ENCODE measurements at regions not wholly inside any gene's neighbourhood (a gene's known extent, or its start where the extent isn't known, plus 50 kb on each side); places are given as distances from the start of the nearest gene placed in this dataset.
"Not testable (repeated sequence)": the region's sequence is repeated elsewhere in the genome, so short reads cannot be mapped to it uniquely, and the experiment has no call there.

DNA sequence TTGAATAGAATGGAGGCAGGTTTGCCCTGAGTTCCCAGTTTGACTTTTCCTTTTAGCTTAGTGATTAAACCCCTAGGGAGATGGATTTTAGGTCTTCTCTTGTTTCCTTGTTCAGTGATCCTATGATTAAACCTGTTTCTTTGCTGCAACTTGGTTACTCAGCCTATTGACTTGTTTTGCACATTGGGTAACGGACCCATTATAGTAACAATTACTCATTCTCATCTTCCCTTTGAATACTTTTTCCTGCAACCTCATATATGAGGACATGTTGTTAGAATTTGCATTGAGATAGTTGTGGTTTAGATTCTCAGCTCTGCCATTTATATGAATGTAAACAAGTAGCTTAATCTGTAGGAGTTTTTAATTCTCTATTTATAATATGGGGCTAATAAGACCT lies 489.2 kb upstream of the CNTN5 start:
- no peaks in the 10 kb centered on the region for H4K20me1 ChIP-seq (ENCODE audit: low read length)
- no peak overlapping the region for H3K9ac ChIP-seq (ENCODE audit: low read length)
- TF ChIP-seq EZH2 (IDR thresholded peaks at IDR 0.05; ENCODE audit: low read length, unreplicated experiment) = no peak
- no peak for TF ChIP-seq EZH2phosphoT487 (IDR thresholded peaks at IDR 0.05; ENCODE audit: borderline replicate concordance, low read length)
- TF ChIP-seq CTCF (conservative IDR thresholded peaks at IDR 0.05; ENCODE audit: low read depth, low read length) = no peak
- ChIA-PET CTCF (no interaction called here), POLR2A (ENCODE audit: unreplicated experiment) (no interaction called here)
- no peaks in the 10 kb centered on the region for H3K9me2 ChIP-seq (replicated peaks; ENCODE audit: low read length)
- no peaks in the 10 kb centered on the region for H3F3A ChIP-seq (ENCODE audit: low read length, unreplicated experiment)
- no peak for ATAC-seq
- intact Hi-C loops (cut with micrococcal nuclease) = no loop called here
- no peaks in the 10 kb centered on the region for H3K4me1 ChIP-seq (ENCODE audit: insufficient read depth, low read length)
- no peak overlapping the region for H3K4me3 ChIP-seq (ENCODE audit: low read length)
- H3K9me3 ChIP-seq (ENCODE audit: low read length) = no peaks in the 10 kb centered on the region
- no peak overlapping the region for H2AFZ ChIP-seq (ENCODE audit: low read length)
- H3K4me2 ChIP-seq (ENCODE audit: low read length) = no peak overlapping the region
- BruUV-seq (replicated peaks) = no TSS peak
- no peaks in the 10 kb centered on the region for H3K27me3 ChIP-seq (ENCODE audit: low read length)
- DNase-seq = no peak
- H3K27ac ChIP-seq (ENCODE audit: low read length) = no peak overlapping the region
- no peaks in the 10 kb centered on the region for H3K79me2 ChIP-seq (ENCODE audit: low read length)
- no peaks in the 10 kb centered on the region for H3K36me3 ChIP-seq (ENCODE audit: low read depth, low read length)

DNA sequence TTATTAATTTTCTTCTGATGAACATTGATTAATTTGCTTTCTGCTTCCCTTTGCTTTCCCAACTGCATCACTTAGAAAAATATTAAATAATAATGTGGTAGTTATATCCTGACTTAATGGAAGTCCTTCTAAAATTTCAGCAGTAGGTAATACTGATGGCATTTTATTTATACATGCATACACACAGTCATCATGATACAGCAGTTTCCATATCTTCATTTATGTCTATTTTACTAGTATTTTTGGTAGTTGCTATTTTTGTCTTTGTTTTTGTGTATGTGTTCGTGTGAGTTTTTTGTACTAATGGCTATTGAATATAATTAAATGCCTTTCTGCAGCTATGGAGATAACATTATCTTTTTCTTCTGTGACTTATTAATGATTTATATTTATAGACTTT lies 484.7 kb upstream of the CNTN5 start:
- no peak for TF ChIP-seq EZH2phosphoT487 (IDR thresholded peaks at IDR 0.05; ENCODE audit: borderline replicate concordance, low read length)
- TF ChIP-seq EZH2 (IDR thresholded peaks at IDR 0.05; ENCODE audit: low read length, unreplicated experiment) = no peak
- TF ChIP-seq CTCF (conservative IDR thresholded peaks at IDR 0.05; ENCODE audit: low read depth, low read length) = no peak
- DNase-seq (no peak), ATAC-seq (no peak)
- Histone ChIP-seq H3K4me3 (ENCODE audit: low read length) (no peak overlapping the region), H3K4me2 (ENCODE audit: low read length) (no peak overlapping the region), H3K9ac (ENCODE audit: low read length) (no peak overlapping the region), H3K79me2 (ENCODE audit: low read length) (no peaks in the 10 kb centered on the region), H3K9me3 (ENCODE audit: low read length) (no peaks in the 10 kb centered on the region), H3K27ac (ENCODE audit: low read length) (no peak overlapping the region), H3K4me1 (ENCODE audit: insufficient read depth, low read length) (no peaks in the 10 kb centered on the region), H2AFZ (ENCODE audit: low read length) (no peak overlapping the region), H3K27me3 (ENCODE audit: low read length) (no peaks in the 10 kb centered on the region), H3K36me3 (ENCODE audit: low read depth, low read length) (no peaks in the 10 kb centered on the region), H4K20me1 (ENCODE audit: low read length) (no peaks in the 10 kb centered on the region), H3K9me2 (replicated peaks; ENCODE audit: low read length) (no peaks in the 10 kb centered on the region), H3F3A (ENCODE audit: low read length, unreplicated experiment) (no peaks in the 10 kb centered on the region)
- intact Hi-C loops (cut with micrococcal nuclease) = no loop called here
- ChIA-PET POLR2A (ENCODE audit: unreplicated experiment) (no interaction called here), CTCF (no interaction called here)
- BruUV-seq (replicated peaks) = no TSS peak

- H3K9me3 ChIP-seq (ENCODE audit: low read length); H3K9me2 ChIP-seq (replicated peaks; ENCODE audit: low read length); H3K4me2 ChIP-seq (ENCODE audit: low read length); H3K79me2 ChIP-seq (ENCODE audit: low read length); H3F3A ChIP-seq (ENCODE audit: low read length, unreplicated experiment); intact Hi-C loops (cut with micrococcal nuclease); H3K9ac ChIP-seq (ENCODE audit: low read length); BruUV-seq (replicated peaks); H3K27ac ChIP-seq (ENCODE audit: low read length); H3K36me3 ChIP-seq (ENCODE audit: low read depth, low read length); H3K4me1 ChIP-seq (ENCODE audit: insufficient read depth, low read length); H3K27me3 ChIP-seq (ENCODE audit: low read length); H2AFZ ChIP-seq (ENCODE audit: low read length); DNase-seq; POLR2A ChIA-PET (ENCODE audit: unreplicated experiment); ATAC-seq; CTCF ChIA-PET; H4K20me1 ChIP-seq (ENCODE audit: low read length); H3K4me3 ChIP-seq (ENCODE audit: low read length): not testable (repeated sequence)
These were observed 482.4 kb upstream of the CNTN5 start for GRCh38 chr11:98538358-98538757.
